ENCODE measurements at regions not wholly inside any gene's neighbourhood (a gene's known extent, or its start where the extent isn't known, plus 50 kb on each side); places are given as distances from the start of the nearest gene placed in this dataset.

DNA sequence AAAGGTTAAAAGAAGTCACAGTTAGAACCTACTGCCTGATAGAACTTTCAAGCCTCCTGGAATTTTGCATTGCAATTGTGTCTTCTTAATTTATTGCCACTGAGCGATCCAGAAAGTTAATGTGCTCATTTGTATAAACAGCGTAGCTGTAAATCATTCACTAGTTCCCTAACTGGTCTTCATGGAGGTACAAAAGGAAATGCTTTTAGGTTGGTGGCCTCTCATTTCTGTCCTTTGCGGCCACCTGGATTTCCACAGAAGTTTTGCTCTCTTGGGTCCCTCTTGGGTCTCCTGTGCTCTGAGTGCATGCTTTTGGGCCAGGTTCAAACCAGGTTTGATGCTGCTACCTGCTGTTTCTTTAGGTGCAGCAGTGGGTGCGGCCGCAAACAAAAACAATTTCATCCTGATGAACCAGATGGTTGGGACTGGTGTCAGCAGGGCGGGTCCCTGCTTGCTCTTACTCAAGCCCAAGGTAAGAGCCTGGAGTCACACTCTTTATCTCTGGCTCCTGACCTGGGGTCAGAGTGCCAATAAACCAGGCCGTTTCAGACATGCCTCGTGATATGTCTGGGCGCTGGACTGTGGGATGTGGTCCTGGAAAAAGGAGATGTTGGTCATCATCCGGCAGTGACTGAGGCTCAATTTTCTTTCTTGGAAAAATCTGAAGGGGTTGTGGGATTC is 270.1 kb downstream of the PTTG2 start:
- DNase-seq (ENCODE audit: low spot score), result no peak

DNA sequence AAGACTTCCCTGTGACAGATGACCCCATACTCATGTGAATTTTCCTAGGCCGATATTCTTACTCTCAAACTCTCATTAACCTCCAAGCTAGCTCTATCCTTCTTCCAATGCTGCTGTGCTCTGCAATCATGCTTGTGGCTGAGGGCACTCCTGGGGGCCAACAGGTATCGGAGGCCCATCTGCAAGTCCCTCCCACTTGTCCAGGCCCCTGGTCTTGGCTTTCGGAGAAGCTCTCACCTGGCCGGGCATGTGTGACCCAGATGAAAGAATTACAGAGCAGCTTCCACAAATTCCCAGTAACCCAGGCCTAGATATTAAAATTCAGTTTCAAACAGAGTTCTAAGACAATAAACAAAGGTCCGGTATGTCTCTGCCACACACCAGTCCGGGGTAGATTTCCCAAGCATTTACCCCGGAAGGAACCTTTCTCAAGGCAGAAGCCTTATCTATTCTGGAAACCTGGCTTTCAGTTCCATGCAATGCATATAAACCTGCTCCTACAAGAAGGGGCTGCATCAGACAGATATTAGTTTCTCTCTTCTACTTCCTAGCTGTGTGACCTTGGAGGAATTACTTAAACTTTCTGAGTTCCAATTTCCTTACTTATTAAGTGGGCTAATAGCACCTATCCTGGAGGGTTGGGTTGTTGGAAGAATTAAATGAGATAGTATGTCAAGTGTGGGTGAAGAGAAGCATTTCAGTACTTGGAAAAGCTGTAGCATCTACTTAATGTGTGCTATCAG is 270.8 kb downstream of the PTTG2 start:
- no peak for DNase-seq (ENCODE audit: low spot score)

DNA sequence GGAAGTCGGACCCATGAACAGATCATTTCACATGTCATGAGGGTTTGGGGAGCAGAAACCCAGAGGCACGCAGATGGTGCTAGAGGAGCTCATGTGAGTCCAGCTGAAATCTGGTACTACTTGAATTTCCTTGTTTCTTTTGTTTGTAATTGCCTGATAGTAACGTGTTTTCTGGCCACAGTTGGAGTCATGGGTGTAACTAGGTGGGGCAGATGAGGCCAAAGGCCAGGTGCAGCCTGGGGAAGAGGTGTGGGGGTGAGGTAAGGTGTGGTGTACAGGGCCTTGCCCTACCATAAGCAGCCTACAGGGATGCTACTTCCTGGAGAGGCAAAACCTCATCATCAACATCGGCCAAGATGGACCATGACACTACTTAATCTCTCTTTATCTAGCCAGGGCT is 271.4 kb downstream of the PTTG2 start:
- DNase-seq (ENCODE audit: low spot score), result no peak

DNA sequence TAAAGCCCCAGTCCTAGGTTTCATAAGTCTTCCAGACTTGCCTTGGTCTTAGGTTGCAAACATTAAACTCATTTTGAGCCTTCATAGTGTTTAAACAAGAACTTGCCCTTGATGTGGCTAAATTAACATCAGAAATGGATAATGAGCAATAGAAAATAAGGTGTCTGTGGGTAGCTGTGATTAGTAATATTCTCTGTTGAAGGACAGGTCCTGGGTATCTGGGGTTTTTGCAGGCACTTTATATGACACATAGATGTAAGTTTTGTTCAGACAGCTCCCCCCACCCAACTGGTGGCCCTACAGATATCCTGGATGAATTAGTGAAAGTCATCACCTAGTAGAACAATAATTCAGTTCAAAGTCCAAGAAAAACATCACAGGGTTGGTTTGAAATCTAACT is 272.5 kb downstream of the PTTG2 start:
- no peak for DNase-seq (ENCODE audit: low spot score)

DNA sequence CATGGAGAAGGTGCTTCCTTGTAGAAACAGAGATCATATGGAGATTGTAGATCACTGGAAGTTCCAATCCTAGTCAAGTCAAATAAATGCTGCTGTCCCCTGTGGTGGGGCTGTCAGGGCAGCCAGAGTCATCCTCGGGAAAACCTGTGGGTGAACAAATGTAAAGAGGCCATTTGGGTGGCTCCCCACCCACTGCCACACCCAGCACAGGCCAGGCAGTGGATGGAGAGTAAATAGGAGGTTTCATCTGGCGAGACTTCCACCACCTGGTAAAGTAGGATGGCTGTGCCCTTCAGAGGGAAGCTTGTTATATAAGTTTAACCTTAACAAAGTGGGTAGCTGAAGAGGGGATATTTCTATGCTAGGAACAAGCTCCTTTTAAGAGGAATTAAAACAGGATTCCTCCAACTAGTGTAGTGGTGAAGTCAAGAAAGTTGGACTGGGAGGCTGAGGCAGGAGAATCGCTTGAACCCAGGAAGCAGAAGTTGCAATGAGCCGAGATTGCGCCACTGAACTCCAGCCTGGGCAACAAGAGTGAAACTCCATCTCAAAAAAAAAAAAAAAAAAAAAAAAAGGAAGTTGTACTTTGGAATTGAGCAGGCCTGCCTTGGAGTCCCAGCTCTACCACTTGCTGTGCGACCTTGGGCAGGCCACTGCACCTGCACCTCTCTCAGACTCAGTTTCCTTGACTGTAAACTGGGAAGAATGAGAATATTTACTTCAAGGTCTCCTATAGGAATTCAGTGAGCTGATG is 273.7 kb downstream of the PTTG2 start:
- DNase-seq (ENCODE audit: low spot score), result no peak

- no peak for DNase-seq (ENCODE audit: low spot score)
Measured at GRCh38 chr4:38235354-38235753, 275.2 kb downstream of the PTTG2 start.

GRCh38 chr4:38236003-38236402 is 275.8 kb downstream of the PTTG2 start:
- no peak for DNase-seq (ENCODE audit: low spot score)

DNA sequence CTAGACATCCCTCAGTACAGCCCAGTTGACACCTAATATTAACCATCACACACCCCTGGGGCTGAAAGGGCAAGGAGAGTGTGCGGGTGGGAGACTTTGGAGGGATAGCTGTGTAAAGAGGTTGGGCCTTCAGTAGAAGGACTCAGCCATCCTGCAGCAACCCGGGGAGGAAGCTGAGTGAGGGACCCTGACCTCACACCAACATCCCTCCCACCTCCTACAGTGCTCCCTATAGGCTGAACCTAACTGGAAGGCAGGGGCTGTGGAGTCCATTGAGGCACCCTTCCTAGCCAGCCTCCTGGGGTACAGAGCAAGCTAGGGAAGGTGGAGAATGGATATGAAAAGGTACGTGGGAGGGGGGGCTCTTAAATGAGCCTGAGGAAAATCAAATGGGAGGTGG is 276.3 kb downstream of the PTTG2 start:
- DNase-seq (ENCODE audit: low spot score), result no peak

DNA sequence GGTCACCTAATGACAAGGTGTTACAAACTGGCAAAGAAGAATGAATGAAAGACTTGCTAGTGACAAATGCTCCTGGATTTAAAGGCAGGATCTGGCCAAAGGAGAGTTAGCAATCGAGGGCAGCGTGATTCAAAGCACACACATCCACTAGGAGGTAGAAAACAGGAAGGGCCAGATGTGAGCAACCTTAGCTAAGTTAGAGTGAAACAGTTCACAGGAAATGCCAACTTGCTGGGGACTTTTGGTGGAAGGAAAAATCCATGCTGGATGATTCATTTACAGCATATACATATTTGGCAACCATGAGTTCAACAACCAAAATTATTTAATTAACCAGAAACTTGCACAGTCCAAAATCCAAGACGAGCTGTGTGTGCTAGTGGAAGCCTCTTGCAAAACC is 276.9 kb downstream of the PTTG2 start:
- no peak for DNase-seq (ENCODE audit: low spot score)

DNA sequence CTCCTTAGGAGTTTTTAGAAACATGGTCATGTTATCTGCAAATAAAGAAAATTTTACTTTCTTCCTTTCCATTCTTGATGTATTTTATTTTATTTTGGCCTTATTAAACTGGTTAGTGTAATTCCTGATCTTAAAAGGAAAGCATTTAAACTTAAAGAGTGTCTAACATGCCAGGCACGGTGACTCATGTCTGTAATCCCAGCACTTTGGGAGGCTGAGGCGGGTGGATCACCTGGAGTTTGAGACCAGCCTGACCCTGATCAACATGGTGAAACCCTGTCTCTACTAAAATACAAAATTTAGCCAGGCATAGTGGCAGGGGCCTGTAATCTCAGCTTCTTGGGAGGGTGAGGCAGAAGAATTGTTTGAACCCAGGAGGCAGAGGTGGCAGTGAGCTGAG is 281.3 kb downstream of the PTTG2 start:
- no peak for DNase-seq (ENCODE audit: low spot score)

- no peak for DNase-seq (ENCODE audit: low spot score)
Measured at GRCh38 chr4:38242101-38242500, 281.9 kb downstream of the PTTG2 start.

DNA sequence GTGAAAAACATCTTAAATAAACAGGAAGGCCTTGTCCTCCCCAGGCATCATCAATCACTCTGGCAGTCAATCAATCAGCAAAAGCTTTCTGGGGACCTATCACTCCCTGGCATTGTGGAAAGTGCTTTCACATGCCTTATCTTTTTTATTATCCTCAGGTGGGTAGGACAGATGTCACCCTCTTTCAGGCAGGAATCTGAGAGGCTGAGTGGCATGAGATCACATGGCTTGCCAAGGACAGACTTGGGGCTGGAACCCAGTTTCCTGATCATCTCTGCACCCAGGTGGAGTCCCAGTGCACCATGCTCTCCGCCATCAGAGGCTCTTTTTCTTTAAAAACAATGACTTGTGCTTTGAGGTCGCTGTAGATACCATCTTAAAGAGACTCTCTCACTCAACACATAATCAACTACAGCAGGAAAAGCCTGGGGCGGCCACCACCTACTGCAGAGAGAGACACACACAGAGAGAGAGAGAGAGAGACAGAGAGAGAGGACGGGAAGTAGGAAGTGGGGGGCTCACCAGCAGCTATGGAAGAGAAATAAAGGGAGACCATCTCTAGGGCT is 282.7 kb downstream of the PTTG2 start:
- no peak for DNase-seq (ENCODE audit: low spot score)

DNA sequence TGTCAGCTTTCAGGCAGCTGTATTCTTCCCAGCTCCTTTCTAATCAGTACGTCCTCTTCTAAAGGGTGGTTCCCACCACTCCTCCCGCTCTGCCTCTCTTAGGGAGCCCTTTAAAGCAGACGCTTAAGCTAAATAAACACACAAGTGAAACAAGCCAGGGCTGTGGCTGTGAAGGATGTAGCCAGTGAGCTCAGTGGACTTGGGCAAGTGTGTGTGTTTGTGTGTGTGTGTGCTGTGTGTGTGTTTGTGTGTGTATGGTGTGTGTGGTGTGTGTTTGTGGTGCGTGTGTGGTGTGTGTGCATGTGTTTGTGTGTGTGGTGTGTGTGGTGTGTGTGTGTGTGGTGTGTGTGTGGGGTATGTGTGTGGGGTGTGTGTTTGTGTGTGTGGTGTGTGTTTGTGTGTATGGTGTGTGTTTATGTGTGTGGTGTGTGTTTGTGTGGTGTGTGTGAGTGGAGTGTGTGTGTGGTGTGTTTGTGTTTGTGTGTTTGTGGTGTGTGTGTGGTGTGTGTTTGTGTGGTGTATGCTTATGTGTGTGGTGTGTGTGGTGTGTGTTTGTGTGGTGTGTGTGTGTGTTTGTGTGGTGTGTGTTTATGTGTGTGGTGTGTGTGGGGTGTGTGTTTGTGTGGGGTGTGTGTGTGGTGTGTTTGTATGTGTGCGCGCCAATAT is 283.3 kb downstream of the PTTG2 start:
- no peak for DNase-seq (ENCODE audit: low spot score)

DNA sequence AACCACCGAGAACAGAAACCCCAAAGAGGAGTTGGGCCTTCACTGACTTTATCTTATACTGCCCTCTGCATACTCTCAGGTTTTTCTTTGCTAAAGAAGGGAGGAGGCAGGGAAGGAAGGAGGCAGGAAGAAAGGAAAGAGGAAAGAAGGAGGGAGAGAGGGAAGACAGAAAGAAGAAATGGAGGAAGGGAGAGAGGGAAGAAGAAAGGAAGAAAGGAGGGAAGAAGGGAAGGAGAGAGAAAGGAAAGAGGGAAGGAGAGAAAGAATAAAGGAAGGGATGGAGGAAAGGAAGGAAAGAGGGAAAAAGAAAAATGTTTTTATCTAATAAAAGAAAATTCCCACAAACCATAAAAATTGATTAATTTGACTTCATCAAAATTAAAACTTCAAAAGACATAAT is 294.6 kb downstream of the PTTG2 start:
- DNase-seq (ENCODE audit: low spot score), result no peak

GRCh38 chr4:38255572-38255971 is 295.4 kb downstream of the PTTG2 start:
- DNase-seq (ENCODE audit: low spot score), result no peak

DNA sequence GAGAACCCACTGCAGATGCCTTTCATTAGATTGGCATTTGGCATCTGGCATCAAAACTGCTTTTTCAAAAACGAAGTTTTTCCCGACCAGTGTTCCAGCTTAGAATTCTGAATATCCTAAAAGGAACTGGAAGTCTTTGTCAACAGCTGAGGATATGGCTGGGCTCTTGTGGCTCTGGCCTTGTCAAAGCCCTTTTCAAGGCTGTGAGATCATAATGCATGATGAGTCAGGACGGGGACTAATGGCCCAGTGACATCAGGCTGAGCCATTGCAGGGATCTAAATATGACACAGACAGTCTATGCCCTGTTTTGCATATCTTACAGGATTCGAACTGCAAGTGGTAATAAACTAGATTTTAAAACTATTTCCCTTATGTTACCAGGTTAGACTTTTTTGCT is 306.4 kb downstream of the PTTG2 start:
- no peak for DNase-seq (ENCODE audit: low spot score)

DNA sequence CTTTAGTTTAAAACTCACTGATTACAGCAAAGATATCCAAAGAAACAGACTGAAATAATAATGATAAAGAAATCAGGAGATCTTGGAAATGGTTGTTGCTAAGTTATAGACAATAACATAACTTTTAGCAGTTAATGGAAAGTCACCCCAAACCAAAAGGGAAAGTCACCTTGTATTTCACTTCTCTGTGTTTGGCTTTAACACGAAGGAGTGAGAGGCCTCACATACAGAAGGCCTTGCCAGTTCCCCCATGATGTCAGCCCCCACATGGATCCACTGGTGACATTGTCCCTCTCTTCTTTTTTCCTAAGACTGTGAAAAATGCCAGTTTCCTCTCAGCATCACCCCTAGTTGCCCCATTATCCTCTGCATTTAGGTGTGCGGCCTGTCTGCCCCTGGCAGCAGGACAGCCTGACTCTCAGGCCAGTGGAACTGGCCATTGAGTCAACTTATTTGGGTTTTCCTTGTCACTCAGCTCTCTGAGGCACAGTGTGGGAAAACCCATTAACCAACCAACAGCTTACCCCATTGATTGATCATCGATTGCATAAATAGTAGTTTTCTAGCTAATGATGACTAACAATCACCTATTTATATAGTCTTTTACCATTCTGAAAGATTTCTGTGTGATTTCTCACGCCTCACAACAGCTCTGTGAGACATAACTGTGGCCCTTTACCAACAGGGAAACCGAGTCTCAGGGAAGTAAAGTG is 308.1 kb downstream of the PTTG2 start:
- DNase-seq (ENCODE audit: low spot score), result no peak

DNA sequence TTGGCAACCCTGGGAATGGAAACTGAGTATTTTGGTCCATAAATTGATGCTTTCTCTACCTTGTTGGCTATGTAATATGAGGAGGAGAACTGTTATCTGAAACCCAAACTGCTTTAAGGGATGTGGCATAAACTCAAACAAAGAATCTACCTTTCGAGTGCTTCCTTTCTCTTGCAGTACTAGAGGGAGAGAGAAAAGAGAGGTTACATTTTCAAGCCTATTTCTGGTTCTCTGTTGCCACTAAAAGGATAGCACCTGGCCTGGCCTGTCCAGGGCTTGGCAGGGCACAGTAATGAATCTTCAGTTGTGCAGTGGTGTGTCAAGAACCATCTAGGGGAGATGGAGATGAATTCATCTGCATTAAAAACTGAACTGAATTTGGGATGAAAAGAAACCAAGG is 308.6 kb downstream of the PTTG2 start:
- DNase-seq (ENCODE audit: low spot score), result no peak

GRCh38 chr4:38273407-38273806 is 313.2 kb downstream of the PTTG2 start:
- no peak for DNase-seq (ENCODE audit: low spot score)

DNA sequence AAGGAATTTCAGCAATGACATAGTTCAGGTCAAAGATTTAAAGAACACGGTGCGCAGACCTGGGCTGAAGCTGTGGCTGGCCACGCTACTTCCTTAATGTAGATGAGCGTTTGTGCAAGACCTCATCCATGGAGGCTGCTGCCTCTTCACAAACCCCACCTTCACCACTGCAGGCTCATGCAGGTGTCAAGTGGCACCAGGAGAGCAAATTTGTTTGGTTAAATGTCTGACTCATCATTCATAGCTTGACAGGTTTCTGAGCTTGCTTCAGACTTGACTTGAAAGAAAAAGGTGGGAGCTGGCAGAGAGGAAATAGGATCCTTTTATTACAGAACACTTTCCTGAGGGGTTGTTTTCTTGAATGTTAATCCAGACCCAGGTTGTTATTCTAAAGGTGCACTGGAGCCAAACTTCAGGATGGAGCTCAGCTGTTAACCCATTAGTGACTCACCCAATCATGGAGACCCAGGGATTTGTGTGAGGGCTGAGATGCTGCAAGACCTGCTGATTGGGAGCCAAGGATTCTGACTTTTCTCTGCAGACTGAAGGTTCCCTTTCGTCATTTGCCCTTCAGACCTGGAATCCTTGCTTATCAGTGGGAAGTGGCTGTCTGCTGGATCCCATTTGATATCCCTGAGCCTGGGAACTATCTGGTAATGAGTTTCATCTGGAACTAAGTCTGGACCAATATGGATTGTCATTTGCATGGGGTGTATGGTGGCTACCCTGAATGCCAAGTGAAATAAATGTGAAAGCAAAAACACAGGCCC is 315.3 kb downstream of the PTTG2 start:
- no peak for DNase-seq (ENCODE audit: low spot score)
